Adrenal gland (tissue), 5 donors: ENCODE measurements at regions not wholly inside any gene's neighbourhood (a gene's known extent, or its start where the extent isn't known, plus 50 kb on each side); places are given as distances from the start of the nearest gene placed in this dataset.

Source experiments
- POLR2A ChIP-seq, 2 donors: fragments of 450-650 bp; IDR thresholded peaks; one replicate each; pipeline ENCODE4 v1.6.1; 2017; ENCODE audit warnings: antibody characterized with exemption in 2 of 2, mild to moderate bottlenecking in 2 of 2, moderate library complexity in 1 of 2
- TF ChIP-seq, protein P1 (sequence below), 6 experiments: fragments of 450-650 bp in 4 of 6; fragments of 200-600 bp in 2 of 6; sonication (generic) in 1 of 6; IDR thresholded peaks; 1 replicate in 5 of 6; 2 replicates in 1 of 6; pipeline versions ENCODE4 v1.5.1 to v1.8.0; 2016 to 2021; ENCODE audit warnings: antibody characterized with exemption in 6 of 6, mild to moderate bottlenecking in 2 of 6, moderate library complexity in 1 of 6
- donor health status: DM: no; HTN: no; CAD: no.

DNA sequence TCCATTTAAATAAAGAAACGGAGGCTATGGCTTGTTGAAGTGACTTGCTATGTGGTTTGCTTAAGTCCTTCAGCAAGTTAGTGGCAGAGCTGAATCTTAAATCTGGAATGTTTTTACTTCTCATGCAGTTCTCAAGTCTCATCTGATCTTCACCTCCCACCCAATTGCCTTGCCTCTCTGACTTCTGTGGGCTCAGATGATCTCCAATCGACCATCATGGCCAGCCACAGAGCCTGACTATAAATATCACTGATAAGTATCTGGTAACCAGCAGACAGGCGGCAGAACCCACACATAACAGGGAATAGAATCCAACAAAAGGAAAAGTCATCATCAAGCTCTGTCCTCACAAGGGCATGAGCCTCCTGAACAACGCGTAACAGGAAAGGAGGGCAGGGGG is 149.9 kb downstream of the FAM114A2 start:
- TF ChIP-seq POLR2A (IDR thresholded peaks at IDR 0.05) = no peak
- TF ChIP-seq, protein P1, sequence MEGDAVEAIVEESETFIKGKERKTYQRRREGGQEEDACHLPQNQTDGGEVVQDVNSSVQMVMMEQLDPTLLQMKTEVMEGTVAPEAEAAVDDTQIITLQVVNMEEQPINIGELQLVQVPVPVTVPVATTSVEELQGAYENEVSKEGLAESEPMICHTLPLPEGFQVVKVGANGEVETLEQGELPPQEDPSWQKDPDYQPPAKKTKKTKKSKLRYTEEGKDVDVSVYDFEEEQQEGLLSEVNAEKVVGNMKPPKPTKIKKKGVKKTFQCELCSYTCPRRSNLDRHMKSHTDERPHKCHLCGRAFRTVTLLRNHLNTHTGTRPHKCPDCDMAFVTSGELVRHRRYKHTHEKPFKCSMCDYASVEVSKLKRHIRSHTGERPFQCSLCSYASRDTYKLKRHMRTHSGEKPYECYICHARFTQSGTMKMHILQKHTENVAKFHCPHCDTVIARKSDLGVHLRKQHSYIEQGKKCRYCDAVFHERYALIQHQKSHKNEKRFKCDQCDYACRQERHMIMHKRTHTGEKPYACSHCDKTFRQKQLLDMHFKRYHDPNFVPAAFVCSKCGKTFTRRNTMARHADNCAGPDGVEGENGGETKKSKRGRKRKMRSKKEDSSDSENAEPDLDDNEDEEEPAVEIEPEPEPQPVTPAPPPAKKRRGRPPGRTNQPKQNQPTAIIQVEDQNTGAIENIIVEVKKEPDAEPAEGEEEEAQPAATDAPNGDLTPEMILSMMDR (IDR thresholded peaks at IDR 0.05) = no peak
